Neural cell (in vitro differentiated cells): ENCODE measurements at regions not wholly inside any gene's neighbourhood (a gene's known extent, or its start where the extent isn't known, plus 50 kb on each side); places are given as distances from the start of the nearest gene placed in this dataset.
A peak's percentile ranks its signal among the peaks of the same experiment; 100 is the strongest.

ENCODE experiments used
- H2AFZ ChIP-seq: fragments of 200-600, 300-800 bp; sonication (generic), shearing (Covaris generic); 2 replicates; pipeline ENCODE4 v1.6.0; 2014; ENCODE audit warnings: low read depth, mild to moderate bottlenecking, antibody characterized with exemption, low read length, moderate library complexity
- H3F3A ChIP-seq: fragments of 200-600 bp; shearing (Covaris generic); 2 replicates; pipeline ENCODE4 v1.6.1; 2016; ENCODE audit warnings: mild to moderate bottlenecking, moderate library complexity, mixed read lengths, antibody characterized with exemption, low read length; ENCODE audit not compliant: insufficient read depth, poor library complexity, severe bottlenecking
- H3K27ac ChIP-seq: fragments of 200-600, 300-800 bp; sonication (generic), shearing (Covaris generic); 2 replicates; pipeline ENCODE4 v1.5.1; 2014; ENCODE audit warnings: mild to moderate bottlenecking, low read length, moderate library complexity
- H3K27me3 ChIP-seq: fragments of 300-800, 200-600 bp; sonication (generic), shearing (Covaris generic); 2 replicates; pipeline ENCODE4 v1.6.0; 2014; ENCODE audit warnings: mild to moderate bottlenecking, low read depth, low read length, moderate library complexity; ENCODE audit not compliant: insufficient read depth
- H3K36me3 ChIP-seq: fragments of 300-800, 200-600 bp; sonication (generic), shearing (Covaris generic); 2 replicates; pipeline ENCODE4 v1.5.1; 2014; ENCODE audit warnings: mild to moderate bottlenecking, antibody characterized with exemption, low read length, moderate library complexity; ENCODE audit not compliant: insufficient read depth
- H3K4me2 ChIP-seq: fragments of 300-800, 200-600 bp; sonication (generic), shearing (Covaris generic); 2 replicates; pipeline ENCODE4 v1.6.0; 2014; ENCODE audit warnings: mild to moderate bottlenecking, low read length
- H3K4me3 ChIP-seq: fragments of 300-800, 200-600 bp; sonication (generic), shearing (Covaris generic); 2 replicates; pipeline ENCODE4 v1.5.1; 2014; ENCODE audit warnings: mild to moderate bottlenecking, low read length, moderate library complexity
- H3K79me2 ChIP-seq: fragments of 200-600 bp; shearing (Covaris generic); replicated peaks from 2 replicates; pipeline ENCODE4 v1.6.0; 2014; ENCODE audit warnings: mild to moderate bottlenecking, low read length, moderate library complexity; ENCODE audit not compliant: insufficient read depth
- H3K9ac ChIP-seq: fragments of 300-800, 200-600 bp; sonication (generic), shearing (Covaris generic); 2 replicates; pipeline ENCODE4 v1.6.1; 2016; ENCODE audit warnings: mild to moderate bottlenecking, low read length, mixed read lengths
- H3K9me2 ChIP-seq: fragments of 200-600 bp; shearing (Covaris generic); 2 replicates; pipeline ENCODE4 v1.6.1; 2016; ENCODE audit warnings: mild to moderate bottlenecking, low read length, mixed read lengths; ENCODE audit not compliant: insufficient read depth
- H3K9me3 ChIP-seq: fragments of 200-600, 300-800 bp; sonication (generic), shearing (Covaris generic); 2 replicates; pipeline ENCODE4 v1.6.1; 2016; ENCODE audit warnings: mild to moderate bottlenecking, mixed run types, low read length, moderate library complexity, mixed read lengths
- H4K20me1 ChIP-seq: fragments of 200-600 bp; shearing (Covaris generic); 2 replicates; pipeline ENCODE4 v1.6.1; 2016; ENCODE audit warnings: mild to moderate bottlenecking, mixed run types; ENCODE audit not compliant: insufficient read depth
- EP300 ChIP-seq: fragments of 450-650 bp; conservative IDR thresholded peaks from 2 replicates; pipeline ENCODE4 v1.6.1; 2014; ENCODE audit warnings: antibody characterized with exemption, mild to moderate bottlenecking, moderate library complexity; ENCODE audit not compliant: poor library complexity, severe bottlenecking
- MXI1 ChIP-seq: fragments of 450-650 bp; conservative IDR thresholded peaks from 2 replicates; pipeline ENCODE4 v1.6.1; 2014; ENCODE audit warnings: antibody characterized with exemption, mild to moderate bottlenecking; ENCODE audit not compliant: poor library complexity, severe bottlenecking
- POLR2AphosphoS5 ChIP-seq: IDR thresholded peaks from 2 replicates; pipeline ENCODE4 v1.6.1; 2012
- RAD21 ChIP-seq: fragments of 450-650 bp; conservative IDR thresholded peaks from 2 replicates; pipeline ENCODE4 v1.6.1; 2014; ENCODE audit warnings: antibody characterized with exemption, mild to moderate bottlenecking, moderate library complexity
- SMC3 ChIP-seq: fragments of 450-650 bp; conservative IDR thresholded peaks from 2 replicates; pipeline ENCODE4 v1.6.1; 2014; ENCODE audit warnings: antibody characterized with exemption, mild to moderate bottlenecking, moderate library complexity; ENCODE audit not compliant: poor library complexity
- TAF1 ChIP-seq: IDR thresholded peaks from 2 replicates; pipeline ENCODE4 v1.6.1; 2012; ENCODE audit warnings: low read depth
- TF ChIP-seq, protein P1 (sequence below): IDR thresholded peaks from 2 replicates; pipeline ENCODE4 v1.6.1; 2012; ENCODE audit warnings: borderline replicate concordance
- TF ChIP-seq, protein P2 (sequence below): fragments of 450-650 bp; IDR thresholded peaks from 2 replicates; pipeline ENCODE4 v1.5.1; 2014; ENCODE audit warnings: antibody characterized with exemption, mild to moderate bottlenecking, moderate library complexity; ENCODE audit not compliant: poor library complexity, severe bottlenecking

DNA sequence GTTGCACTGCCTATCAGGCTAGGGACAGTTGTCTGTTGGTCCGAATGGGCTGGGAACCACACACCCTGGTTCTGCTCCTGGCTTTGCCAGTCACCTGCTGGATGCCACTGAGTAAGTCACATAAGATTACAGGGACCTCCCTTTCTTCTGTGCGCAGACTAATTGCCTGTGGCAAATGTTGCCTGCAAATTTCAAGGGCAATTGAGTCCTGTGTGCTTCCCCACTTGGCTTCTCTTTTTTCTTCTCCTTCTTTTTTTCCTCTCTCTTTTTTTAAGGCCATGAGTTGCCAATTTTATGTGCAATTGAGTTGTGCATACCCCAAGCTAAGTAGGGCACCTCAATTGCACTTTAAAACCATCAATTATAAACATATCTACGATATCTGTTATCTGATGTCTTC, 963.4 kb downstream of the MCTP2 start:
- TF ChIP-seq MXI1: no peak
- TF ChIP-seq TAF1: no peak
- TF ChIP-seq EP300: no peak
- TF ChIP-seq, protein P1, sequence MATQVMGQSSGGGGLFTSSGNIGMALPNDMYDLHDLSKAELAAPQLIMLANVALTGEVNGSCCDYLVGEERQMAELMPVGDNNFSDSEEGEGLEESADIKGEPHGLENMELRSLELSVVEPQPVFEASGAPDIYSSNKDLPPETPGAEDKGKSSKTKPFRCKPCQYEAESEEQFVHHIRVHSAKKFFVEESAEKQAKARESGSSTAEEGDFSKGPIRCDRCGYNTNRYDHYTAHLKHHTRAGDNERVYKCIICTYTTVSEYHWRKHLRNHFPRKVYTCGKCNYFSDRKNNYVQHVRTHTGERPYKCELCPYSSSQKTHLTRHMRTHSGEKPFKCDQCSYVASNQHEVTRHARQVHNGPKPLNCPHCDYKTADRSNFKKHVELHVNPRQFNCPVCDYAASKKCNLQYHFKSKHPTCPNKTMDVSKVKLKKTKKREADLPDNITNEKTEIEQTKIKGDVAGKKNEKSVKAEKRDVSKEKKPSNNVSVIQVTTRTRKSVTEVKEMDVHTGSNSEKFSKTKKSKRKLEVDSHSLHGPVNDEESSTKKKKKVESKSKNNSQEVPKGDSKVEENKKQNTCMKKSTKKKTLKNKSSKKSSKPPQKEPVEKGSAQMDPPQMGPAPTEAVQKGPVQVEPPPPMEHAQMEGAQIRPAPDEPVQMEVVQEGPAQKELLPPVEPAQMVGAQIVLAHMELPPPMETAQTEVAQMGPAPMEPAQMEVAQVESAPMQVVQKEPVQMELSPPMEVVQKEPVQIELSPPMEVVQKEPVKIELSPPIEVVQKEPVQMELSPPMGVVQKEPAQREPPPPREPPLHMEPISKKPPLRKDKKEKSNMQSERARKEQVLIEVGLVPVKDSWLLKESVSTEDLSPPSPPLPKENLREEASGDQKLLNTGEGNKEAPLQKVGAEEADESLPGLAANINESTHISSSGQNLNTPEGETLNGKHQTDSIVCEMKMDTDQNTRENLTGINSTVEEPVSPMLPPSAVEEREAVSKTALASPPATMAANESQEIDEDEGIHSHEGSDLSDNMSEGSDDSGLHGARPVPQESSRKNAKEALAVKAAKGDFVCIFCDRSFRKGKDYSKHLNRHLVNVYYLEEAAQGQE: no peak
- TF ChIP-seq RAD21: no peak
- TF ChIP-seq, protein P2, sequence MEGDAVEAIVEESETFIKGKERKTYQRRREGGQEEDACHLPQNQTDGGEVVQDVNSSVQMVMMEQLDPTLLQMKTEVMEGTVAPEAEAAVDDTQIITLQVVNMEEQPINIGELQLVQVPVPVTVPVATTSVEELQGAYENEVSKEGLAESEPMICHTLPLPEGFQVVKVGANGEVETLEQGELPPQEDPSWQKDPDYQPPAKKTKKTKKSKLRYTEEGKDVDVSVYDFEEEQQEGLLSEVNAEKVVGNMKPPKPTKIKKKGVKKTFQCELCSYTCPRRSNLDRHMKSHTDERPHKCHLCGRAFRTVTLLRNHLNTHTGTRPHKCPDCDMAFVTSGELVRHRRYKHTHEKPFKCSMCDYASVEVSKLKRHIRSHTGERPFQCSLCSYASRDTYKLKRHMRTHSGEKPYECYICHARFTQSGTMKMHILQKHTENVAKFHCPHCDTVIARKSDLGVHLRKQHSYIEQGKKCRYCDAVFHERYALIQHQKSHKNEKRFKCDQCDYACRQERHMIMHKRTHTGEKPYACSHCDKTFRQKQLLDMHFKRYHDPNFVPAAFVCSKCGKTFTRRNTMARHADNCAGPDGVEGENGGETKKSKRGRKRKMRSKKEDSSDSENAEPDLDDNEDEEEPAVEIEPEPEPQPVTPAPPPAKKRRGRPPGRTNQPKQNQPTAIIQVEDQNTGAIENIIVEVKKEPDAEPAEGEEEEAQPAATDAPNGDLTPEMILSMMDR: no peak
- TF ChIP-seq POLR2AphosphoS5: no peak
- no peak for TF ChIP-seq SMC3
- Histone ChIP-seq H4K20me1 (no peaks in the 10 kb centered on the region), H3K27ac (no peak overlapping the region), H3K9ac (no peak overlapping the region), H3F3A (no peaks in the 10 kb centered on the region), H2AFZ (no peak overlapping the region), H3K9me3 (no peaks in the 10 kb centered on the region), H3K4me2 (no peak overlapping the region), H3K9me2 (no peaks in the 10 kb centered on the region), H3K4me3 (no peak overlapping the region), H3K79me2 (no peaks in the 10 kb centered on the region), H3K27me3 (no peaks in the 10 kb centered on the region), H3K36me3 (no peaks in the 10 kb centered on the region)

DNA sequence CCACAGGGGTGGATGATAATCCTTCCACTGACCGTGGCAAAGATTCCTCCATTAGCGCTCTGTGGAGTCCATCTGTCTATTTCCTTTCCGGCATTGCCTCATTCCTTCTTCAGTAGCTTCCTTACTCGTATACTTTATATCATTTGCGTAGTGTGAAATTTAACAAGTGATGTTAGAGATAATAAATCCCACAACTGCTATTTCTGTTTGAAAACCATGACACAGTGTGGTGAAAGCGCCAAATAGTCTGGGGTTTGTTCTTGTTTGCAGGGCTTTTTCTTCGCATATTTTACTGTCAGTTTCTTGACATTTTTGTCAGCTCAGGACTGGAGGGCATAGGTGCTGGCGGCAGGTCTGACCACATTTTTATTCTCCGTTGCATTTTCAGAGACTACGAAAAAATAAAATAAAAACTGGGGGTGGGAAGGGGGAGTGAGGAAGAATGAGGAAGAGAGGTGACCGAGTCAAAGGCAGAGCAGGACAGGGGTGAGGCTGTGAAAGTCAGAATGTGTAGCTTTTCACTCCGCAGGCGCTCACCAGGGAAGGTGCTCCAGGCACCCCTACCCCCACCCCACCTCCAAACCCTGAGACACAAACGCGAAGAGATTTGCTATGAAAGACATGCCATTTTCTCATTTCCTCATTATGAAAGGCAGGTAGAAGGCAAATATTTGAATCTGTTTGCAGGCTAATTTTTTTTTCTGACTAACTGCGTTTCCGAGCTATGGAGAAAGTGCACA, 965.0 kb downstream of the MCTP2 start:
- Histone ChIP-seq H3K36me3 (no peaks in the 10 kb centered on the region), H3K27me3 (no peaks in the 10 kb centered on the region), H2AFZ (no peak overlapping the region), H3K79me2 (no peaks in the 10 kb centered on the region), H3K27ac (no peak overlapping the region), H4K20me1 (no peaks in the 10 kb centered on the region), H3K9ac (no peak overlapping the region), H3F3A (no peaks in the 10 kb centered on the region), H3K9me3 (no peaks in the 10 kb centered on the region), H3K9me2 (no peaks in the 10 kb centered on the region), H3K4me3 (no peak overlapping the region), H3K4me2 (no peak overlapping the region)
- TF ChIP-seq EP300: no peak
- TF ChIP-seq RAD21: peak; percentile 39
- TF ChIP-seq, protein P2: peak; percentile 36
